HG03060 (cell line): ENCODE measurements at regions not wholly inside any gene's neighbourhood (a gene's known extent, or its start where the extent isn't known, plus 50 kb on each side); places are given as distances from the start of the nearest gene placed in this dataset.

Experiments used
- ATAC-seq: cut with Tn5 transposase; IDR thresholded peaks from one replicate; pipeline ENCODE4 v1.9.1; 2021; ENCODE audit warnings: low read depth, moderate number of reproducible peaks; ENCODE audit not compliant: unreplicated experiment

- ATAC-seq = no peak
Measured at GRCh38 chr2:66048667-66049066, 386.3 kb upstream of the MEIS1 start.

GRCh38 chr2:66041902-66042657 is 392.8 kb upstream of the MEIS1 start:
- ATAC-seq = no peak

GRCh38 chr2:66036948-66037347 is 398.0 kb upstream of the MEIS1 start:
- no peak for ATAC-seq

GRCh38 chr2:66034467-66034866 is 400.5 kb upstream of the MEIS1 start:
- ATAC-seq = no peak

GRCh38 chr2:66032226-66032775 is 402.6 kb upstream of the MEIS1 start:
- no peak for ATAC-seq

- no peak for ATAC-seq
Measured at GRCh38 chr2:66031236-66031635, 403.7 kb upstream of the MEIS1 start.

- ATAC-seq = no peak
Measured at GRCh38 chr2:66030553-66030952, 404.4 kb upstream of the MEIS1 start.

GRCh38 chr2:66024391-66024790 is 410.5 kb upstream of the MEIS1 start:
- no peak for ATAC-seq

- ATAC-seq = no peak
Measured at GRCh38 chr2:66021296-66021695, 413.6 kb upstream of the MEIS1 start.

- ATAC-seq = no peak
Measured at GRCh38 chr2:66017763-66018162, 417.2 kb upstream of the MEIS1 start.

GRCh38 chr2:66014450-66014849 is 420.5 kb upstream of the MEIS1 start:
- ATAC-seq = no peak

GRCh38 chr2:66013456-66013855 is 421.5 kb upstream of the MEIS1 start:
- ATAC-seq = no peak

GRCh38 chr2:66003931-66004330 is 431.0 kb upstream of the MEIS1 start:
- ATAC-seq = no peak

- ATAC-seq = no peak
Measured at GRCh38 chr2:66001538-66001937, 433.4 kb upstream of the MEIS1 start.

GRCh38 chr2:66000901-66001300 is 434.0 kb upstream of the MEIS1 start:
- ATAC-seq = no peak

- ATAC-seq = no peak
Measured at GRCh38 chr2:65999796-66000195, 435.1 kb upstream of the MEIS1 start.

GRCh38 chr2:65999103-65999502 is 435.8 kb upstream of the MEIS1 start:
- no peak for ATAC-seq

- ATAC-seq = no peak
Measured at GRCh38 chr2:65997961-65998360, 437.0 kb upstream of the MEIS1 start.

- ATAC-seq = no peak
Measured at GRCh38 chr2:65992198-65992554, 442.7 kb upstream of the MEIS1 start.

- no peak for ATAC-seq
Measured at GRCh38 chr2:65991381-65992197, 443.3 kb upstream of the MEIS1 start.

- no peak for ATAC-seq
Measured at GRCh38 chr2:65985986-65986385, 448.9 kb upstream of the MEIS1 start.

GRCh38 chr2:65980531-65980930 is 454.4 kb upstream of the MEIS1 start:
- no peak for ATAC-seq
